GM19467 (cell line): ENCODE measurements at regions not wholly inside any gene's neighbourhood (a gene's known extent, or its start where the extent isn't known, plus 50 kb on each side); places are given as distances from the start of the nearest gene placed in this dataset.

Experiments used
- ATAC-seq: cut with Tn5 transposase; IDR thresholded peaks from one replicate; pipeline ENCODE4 v1.9.1; 2021; ENCODE audit warnings: mild to moderate bottlenecking, moderate library complexity; ENCODE audit not compliant: unreplicated experiment

DNA sequence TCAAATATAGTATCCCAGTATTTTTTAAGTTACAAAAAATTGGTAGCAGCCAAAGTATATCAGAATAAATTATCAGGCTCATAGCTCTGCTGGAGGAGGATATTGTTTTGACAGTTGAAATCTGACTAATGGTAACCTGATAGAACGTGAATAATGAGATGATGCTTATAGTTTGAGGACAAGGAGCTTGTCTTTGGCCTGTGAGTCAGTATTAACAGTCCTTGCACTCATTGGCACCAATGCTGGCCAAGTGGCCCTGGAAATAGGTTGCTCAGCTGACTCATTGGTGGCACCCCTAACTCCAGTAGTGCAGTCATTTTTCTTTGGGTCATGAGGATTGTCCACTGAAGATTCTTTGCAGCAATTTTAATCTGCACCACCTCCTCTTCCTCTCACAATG is 203.3 kb upstream of the JADE1 start:
- ATAC-seq, result no peak

DNA sequence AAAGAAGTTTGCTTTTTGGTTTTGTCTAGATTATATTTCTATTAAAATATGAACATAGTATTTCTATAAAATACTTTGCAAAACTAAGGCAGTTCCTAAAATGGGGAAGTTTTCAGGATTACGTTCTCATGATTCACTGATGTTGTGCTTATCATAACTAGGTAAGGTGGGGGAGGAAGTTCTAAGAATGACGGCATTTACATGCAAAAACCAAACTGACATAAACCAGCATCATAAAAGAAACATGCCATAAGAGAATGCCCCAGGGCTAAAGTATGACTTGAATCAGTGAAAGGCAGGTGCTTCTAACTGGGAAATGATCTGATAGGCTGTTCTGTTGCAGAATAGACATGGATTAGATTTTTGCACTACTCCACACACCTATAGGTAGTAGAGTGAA is 204.7 kb upstream of the JADE1 start:
- no peak for ATAC-seq

DNA sequence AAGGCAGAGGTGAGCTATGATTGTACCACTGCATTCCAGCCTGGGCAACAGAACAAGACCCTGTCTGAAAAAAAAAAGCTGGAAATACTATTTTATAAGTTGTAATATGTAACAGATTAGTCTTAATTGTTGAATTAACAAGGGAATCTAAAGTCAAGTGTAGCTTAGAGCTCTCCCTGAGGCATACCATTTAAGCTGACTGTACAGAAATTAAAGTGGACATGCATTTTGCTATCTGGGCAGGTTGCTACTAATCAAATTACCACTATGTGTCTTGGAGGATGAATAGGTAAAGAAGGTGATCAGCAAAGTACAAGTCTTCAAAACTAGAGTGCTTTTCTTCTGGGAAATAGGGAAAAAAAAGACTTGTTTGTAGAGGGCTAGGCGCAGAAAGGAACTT is 205.3 kb upstream of the JADE1 start:
- ATAC-seq, result no peak

DNA sequence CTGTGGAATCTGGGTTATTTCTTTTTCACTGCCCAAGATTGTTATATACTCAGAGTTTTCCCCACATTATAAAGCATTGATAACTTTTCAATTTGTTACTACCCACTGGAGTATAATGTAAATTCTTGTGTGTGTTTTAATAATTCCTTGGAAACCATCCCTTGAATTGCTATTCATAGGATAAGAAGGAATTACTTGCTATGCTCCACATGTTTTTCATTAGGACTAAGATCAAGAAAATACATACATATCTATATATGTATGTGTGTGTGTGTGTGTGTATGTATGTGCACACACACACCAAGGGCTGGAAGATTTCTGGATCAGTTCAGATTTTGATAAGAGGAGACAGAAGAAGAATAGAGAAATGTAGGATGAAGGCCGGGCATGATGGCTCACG is 206.4 kb upstream of the JADE1 start:
- ATAC-seq, result no peak

DNA sequence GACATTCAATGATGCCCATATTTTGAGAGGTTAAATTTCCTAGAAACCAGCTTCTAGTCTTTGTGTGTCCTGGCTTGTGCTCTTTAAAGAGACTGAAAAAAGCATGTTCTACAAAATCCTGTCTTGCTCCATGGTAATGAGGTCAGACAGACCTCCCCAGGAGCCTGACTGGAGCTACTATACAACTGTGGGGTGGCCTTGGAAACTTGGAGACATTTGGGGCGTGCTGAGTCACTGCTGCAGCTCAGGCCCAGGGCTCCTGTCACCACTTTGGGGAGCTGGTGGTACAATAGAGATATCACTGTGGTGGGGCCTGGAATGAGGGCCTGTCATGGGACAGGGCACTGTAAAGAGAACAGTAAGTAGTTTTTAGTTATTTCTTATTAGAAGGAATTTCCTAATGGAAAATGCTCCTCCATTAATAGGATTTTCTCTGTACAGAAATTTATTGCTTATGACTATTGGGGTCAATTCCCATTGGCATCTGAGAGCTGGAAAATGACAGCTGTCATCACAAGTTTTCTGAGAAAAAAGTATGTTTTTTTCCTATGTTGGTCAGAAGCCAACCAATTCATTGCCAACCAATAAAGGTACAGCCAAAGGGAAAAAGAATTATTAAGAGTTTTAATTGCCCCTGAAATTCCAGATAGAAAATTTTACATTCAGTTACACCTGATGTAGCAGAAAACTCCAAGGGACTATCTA is 207.4 kb upstream of the JADE1 start:
- ATAC-seq, result no peak

DNA sequence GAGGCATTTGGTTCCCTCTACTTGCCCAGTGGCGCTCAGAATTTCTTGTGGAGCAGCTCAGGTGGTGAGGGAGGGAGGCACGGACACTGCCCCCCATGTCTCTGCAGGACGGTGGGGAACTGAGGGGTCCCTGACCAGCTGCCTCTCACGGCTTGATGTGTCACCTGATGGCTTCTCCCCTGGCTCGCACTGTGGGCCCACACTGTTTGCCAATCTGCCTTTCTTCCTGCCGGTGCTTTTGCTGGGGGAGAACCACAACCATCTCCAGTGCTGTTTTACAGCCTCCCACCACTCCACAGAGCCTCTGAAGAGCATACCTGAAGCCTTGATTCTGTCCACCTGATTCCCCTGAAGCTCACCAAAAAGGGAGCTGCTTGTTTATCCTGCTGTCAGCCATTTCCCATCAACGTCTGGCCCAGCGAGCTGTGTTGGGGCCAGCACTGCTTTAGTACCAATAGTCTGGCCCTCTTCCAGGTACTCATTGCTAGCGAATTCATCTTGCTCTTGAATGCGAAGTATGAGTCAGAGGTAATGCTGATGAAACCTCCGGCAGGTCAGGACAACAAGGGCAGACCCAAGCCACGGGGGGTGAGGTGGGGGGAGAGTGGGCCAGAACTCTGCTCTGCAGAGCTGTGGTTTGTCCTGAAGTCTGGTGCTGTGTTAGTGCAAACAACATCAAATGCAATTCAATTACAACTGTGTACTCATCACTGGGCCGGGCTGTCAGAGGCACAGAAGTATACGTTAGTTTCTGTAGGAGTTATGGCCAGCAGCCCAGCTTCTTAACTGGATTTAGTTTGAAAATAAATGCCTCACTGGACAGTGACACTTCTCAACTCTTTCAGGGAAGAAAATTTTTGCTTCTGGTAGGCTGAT is 208.3 kb upstream of the JADE1 start:
- ATAC-seq, result no peak

DNA sequence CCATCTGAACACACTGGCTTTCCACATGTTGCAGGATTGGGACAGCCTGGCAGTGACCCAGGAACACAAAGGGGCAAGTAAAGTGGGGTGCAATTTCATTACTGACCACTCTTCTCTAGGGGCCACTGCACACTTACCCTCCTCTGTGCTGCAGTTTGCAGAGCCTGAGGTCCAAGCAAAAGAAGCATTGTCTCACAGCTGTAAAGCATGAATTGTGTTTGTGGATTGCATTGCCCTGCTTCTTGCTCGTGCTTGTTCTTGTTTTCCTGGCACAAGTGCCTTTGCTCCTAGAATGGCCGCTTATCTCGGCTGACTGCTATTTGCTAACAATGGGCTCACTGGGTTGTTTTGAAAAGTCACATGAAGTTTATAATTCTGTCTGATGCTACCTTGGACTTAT is 209.1 kb upstream of the JADE1 start:
- no peak for ATAC-seq

DNA sequence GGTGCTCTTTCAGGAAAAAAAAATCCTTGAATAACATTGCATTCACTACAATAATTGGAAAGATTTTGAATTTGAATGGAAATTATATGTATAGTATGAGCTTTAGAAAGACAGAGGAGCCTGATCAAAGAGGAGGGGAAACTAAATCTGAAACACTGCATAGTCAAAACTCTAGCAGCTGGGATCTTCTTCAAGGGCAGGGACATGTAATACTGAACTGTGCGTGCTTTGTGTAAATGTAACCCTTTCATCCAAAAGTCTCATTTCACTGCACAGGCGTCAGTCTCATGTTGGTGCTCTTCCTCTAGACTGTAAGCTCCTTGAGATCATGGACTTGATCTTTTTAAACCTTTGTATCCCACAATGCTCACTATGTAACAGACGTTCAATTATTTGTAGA is 212.0 kb upstream of the JADE1 start:
- no peak for ATAC-seq

DNA sequence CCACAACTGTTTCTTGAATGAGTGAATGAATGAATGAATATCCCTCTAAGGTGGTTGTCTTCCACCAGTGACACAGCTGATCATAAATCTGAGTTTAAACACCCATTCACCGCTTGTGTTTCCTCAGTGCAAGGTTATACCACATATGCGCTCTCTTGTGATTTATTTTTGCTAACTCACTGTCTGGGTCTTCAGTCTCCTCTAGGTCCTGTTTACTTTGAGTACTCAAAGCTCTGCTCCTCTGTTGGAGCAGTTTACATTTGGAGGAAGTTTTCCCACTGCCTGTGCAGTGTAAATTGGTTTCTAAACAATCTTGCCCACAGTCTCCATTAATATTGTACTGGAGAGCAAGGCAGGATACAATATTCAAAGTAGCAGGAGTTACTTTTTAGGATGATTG is 212.6 kb upstream of the JADE1 start:
- no peak for ATAC-seq

DNA sequence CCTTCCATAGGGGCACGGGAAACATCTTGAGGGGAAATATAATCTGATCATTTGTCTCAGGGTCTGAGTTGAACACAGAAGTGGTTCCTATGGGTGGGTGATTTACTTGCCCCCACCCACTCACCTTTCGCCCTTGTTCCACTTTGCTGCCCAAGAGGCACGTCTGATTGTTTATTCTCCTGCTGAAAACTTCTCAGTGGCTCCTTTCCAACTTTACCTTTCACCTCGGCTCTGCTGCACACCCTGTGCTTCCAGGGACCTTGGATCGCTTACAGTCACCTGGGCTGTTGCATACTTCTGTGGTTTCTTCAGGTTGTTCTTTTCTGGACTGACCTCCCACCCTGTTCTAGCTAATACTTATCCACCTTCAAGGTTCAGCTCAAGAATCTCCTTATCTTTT is 213.4 kb upstream of the JADE1 start:
- no peak for ATAC-seq

DNA sequence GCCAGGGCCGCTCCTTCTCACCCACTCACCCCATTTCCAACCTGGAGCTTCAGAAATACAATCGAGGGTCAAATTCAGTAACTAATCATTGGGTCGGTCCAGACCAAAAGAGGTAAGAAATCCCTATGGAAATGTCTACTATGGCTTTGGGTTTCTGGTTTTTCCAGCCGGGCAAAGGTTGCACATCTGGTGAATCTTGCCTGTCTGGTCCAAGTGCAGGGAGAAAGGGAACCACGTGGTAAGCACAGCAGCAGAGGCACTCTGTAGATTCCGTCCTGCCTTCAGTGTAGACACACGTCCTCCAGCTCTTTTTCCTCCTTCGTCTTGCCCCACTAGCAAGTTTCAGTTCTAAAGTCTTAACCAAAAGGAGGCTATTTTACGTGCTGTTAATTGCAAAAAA is 218.0 kb upstream of the JADE1 start:
- no peak for ATAC-seq

DNA sequence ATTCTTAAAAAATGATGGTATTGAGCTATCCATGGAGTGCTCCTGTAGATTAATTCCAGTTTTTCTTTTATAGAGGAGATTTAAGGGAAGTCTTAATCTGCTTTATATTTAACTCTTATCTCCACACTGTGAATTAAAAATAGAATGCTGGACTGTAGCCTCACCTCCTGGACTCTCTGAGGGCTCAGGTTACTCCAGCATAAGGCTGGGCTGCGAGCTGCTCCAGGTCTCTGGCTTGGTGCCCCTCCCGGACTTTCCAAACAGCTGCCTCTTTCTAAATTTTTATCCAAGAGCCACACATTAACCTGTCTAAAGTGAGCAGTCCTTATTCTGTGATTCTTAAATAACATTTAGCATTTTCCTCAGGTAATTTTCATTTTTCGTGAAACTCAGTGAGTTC is 218.7 kb upstream of the JADE1 start:
- no peak for ATAC-seq

DNA sequence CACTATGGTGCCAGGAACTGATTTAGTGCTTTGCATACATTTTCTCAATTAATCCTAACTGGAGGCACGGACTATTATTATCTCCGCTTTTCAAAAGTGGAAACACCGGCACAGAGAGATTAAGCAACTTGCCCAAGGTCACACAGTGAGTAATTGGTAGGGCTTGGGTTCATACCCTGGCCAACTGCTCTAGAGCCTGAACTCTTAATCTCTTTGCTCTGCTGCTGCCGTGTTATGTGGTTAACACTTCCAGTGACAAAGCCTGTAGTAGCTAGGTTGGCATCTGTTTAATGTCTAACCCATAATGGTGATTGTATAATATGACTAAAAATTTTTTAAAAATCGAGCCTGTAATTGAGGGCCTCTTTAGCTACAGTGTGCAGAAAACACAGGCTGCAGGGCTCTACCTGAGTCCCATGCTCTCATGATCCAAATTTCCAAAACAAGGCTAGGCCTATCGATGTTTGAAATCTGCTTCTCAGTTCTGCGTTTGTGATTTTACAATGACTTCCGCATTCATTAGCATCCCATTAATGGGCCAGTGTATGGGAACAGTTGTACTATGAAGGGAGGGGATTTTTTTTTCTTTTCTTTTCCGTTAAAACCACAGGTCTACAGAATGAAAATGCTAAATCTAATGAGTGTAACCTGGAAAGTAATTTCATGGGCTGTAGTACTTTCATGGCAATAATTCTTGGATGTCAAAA is 219.3 kb upstream of the JADE1 start:
- ATAC-seq, result no peak

DNA sequence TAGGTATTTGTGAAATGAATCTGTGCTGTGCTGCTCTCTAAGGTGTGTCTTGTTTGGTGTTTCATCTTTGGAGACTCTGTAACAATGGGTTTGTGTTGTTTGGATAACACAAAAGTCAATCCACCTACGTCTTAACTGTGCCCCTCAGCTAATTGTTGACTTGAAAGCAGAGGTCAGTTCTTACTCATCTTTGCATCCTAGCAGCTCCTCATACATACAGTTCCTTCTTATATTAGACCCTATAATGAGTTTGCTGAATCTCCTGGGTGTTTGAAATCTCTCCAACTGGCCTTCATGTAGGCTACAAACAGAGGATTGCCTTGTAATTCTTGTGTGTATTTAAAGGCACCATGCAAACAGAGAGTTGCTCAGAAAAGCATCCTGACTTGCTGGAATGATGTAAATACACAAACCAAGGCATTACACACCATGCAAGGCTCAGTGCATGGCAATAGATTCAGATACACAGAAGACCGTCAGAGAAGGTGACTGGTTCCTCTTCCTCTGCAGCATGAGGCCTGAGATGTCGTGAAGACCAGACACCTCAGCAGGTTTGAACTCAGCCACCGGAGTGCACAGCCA is 220.0 kb upstream of the JADE1 start:
- ATAC-seq, result no peak

DNA sequence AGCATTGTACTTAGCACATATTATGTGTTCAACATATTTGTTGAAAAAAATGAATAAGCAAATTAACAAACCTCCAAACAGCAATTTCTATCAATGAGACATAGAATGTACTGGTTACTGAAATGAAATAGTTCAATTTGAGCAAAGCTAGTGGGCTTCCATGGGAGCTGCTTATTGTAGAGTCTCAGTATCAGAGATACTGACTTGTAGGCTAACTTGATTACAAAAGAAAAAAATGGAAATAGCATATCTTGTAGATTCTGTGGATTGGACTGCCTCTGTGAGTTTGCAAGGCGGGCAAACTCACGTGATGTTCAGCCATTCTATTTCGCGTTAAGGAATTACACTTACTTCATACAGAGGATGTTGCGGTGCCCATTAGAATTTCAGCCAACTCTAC is 222.1 kb upstream of the JADE1 start:
- no peak for ATAC-seq

DNA sequence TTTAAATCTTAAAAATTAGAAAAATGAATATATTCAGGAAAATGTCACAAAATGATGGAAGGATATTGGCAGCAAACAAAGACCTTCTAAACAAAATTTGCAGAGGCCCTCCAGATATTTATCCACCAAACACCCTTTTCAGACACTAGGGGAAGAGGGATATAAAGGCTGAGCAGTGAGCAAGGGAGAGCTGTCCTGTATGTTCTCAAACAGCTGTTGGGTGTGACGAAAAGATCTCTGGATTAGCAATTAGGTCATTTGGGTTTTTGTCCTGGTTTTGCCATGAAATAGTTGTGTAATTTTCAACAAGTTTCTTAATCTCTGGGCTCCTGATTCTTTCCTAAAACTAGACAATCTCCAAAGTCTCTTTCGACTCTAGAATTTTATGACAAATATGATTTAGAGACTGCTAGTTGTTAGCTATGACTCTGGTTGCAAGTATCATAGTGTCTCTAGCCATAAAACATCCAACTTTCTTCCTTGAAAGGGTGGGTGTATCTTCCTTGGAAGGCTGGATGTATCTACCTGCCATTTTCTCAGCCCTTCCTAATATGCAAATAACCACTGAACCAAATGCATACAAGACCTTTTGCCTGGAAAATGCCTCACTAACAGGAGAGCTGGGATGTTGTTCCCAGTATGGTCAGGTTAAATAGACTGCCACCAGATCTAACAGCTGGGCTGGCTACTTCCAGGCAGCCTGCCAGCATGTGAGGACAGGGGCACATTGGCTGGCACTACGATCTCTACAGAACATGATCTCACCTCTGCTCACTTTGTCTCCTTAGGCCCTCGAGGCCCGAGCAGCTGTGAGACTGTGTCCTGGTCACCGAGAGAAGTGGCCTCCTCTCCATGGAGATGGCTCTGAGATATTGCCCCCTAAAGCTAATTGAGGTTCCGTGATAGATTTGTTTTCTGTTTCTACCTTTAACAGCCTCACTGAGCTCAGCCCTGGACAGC is 225.5 kb upstream of the JADE1 start:
- ATAC-seq, result no peak

DNA sequence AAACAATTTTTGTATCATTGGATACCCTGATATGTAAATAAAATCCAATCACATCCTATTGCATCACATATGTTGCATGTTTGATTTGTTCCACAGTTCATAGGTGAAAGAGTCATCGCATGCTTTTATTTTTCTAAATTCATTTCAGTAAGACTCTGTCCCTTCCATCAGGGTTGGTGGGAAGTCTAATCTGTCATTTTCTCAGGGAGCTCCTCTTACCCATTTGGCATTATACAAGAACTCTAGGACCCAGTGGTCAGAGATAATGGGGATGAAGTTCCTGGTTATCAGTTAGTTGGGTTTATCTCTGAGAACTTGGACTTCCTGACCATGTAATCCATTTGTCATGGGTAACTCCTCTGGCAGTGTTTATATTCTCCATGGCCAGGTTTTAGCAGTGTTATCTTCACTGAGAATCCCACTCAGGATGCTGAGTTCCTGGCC is 227.1 kb upstream of the JADE1 start:
- no peak for ATAC-seq

DNA sequence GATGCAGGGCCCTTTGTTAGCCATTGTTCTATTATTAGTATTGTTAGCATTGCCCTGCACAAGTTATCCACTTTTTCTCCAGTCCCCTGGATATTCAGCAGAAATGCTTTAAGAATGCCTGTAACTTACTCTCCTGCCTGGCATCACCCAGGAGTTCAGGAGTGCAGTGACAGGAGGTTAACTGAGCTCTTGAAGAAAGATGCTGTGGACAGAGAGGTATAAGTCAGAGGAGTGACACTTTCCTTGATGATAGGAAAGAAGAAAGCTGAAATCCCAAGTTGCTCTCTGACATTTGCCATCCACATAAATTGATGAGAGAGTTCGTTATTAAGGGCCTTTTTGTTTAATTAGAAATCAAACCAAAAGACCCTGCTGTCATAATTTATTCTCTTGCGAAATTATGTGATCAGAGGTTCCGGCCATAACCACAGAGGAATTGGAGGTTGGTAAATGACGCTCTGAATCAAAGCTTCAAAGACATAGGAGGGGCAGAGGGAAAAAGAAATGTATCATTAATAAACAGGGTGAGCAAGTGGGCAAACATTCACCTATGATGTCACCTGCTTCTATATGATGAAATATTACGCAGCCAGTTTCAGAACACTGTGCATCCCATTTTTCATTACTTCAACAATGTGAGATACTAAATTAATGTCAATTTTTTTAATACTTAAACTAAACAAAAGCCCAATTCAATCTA is 230.2 kb upstream of the JADE1 start:
- ATAC-seq, result no peak

DNA sequence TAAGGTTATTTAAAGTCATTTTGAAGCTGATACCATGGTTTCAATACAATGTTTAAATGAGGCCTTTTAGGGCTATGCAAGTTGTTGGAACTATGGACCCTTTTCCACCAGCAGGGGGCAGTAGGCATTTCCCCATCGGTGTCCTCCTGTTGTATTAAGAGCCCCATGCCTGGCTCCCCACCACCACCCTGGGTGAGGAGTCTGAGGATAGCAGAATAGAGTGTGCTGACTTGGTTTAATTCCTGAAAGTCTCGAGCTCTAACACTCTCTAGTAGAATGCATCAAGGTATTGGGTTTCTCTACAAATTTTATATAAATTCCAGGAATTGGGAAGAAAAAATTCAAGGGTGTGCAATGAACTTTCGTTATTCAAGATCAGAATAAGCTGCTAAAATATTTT is 234.8 kb upstream of the JADE1 start:
- peak; percentile 81 for ATAC-seq
